ENCODE measurements at regions not wholly inside any gene's neighbourhood (a gene's known extent, or its start where the extent isn't known, plus 50 kb on each side); places are given as distances from the start of the nearest gene placed in this dataset.
"Not testable (repeated sequence)": the region's sequence is repeated elsewhere in the genome, so short reads cannot be mapped to it uniquely, and the experiment has no call there.

DNA sequence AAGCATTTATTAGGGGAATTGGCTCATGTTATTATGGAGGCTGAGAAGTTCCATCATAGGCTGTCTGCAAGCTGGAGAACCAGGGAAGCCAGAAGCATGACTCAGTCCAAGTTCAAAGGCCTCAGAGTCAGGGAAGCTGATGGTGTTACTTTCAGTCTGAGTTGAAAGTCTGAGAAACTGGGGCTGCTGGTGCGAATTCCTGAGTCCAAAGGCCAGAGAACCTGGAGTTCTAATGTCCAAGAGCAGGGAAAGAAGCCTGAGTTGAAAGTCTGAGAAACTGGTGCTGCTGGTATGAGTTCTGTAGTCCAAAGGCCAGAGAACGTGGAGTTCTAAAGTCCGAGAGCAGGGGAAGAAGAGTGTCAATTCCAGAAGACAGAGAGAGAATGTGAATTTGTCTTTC is 641.1 kb downstream of the ISL1 start:
- intact Hi-C loops (cut with micrococcal nuclease) (no loop called here), in situ Hi-C loops (cut with MboI; ENCODE audit: low sequenced_read_pairs) (no loop called here), dilution Hi-C loops (cut with HindIII; ENCODE audit: low sequenced_read_pairs, unreplicated experiment) (no loop called here)
- H2AFZ ChIP-seq (replicated peaks; ENCODE audit: low read length, poor library complexity), result no peak overlapping the region
- H3K79me1 ChIP-seq (ENCODE audit: low read depth in 1 of 2, low read length in 2 of 2), result no peaks in the 10 kb centered on the region
- H2AK5ac ChIP-seq (ENCODE audit: low read depth, low read length), result no peak overlapping the region
- no peak overlapping the region for H3K56ac ChIP-seq (ENCODE audit: extremely low read depth, insufficient read depth, low read length)
- H2BK15ac ChIP-seq (ENCODE audit: low read depth, low read length), result no peak overlapping the region
- BruUV-seq (replicated peaks), result no TSS peak
- WGBS, 2 experiments (ENCODE audit: extremely low coverage in 2 of 2, insufficient read length in 1 of 2), result 54% methylated on average over 3 of the region's 3 CpGs; no CpG with 5 or more reads in 1 of the 2 experiments
- no peak overlapping the region for H3K18ac ChIP-seq (ENCODE audit: low read depth, low read length)
- no peak overlapping the region for H3K9ac ChIP-seq (ENCODE audit: low read depth, low read length)
- H3K27ac ChIP-seq (ENCODE audit: insufficient read depth, low read length), result no peak overlapping the region
- no peak overlapping the region for H3K4ac ChIP-seq (ENCODE audit: low read depth, low read length)
- H3K9me1 ChIP-seq (ENCODE audit: insufficient read depth, low read length), result no peaks in the 10 kb centered on the region
- no peak overlapping the region for H3K14ac ChIP-seq (replicated peaks; ENCODE audit: low read depth, low read length)
- H3K4me3 ChIP-seq (ENCODE audit: insufficient read depth, low read depth, low read length), result no peak overlapping the region
- DNase-seq (no peak), ATAC-seq (ENCODE audit: low read depth) (no peak)
- no peak overlapping the region for H3K23ac ChIP-seq (ENCODE audit: low read depth, low read length)
- H4K20me1 ChIP-seq (ENCODE audit: insufficient read depth, low read length), result no peaks in the 10 kb centered on the region
- no peaks in the 10 kb centered on the region for H3K9me3 ChIP-seq (ENCODE audit: control insufficient read depth, insufficient read depth, low read length)
- H4K5ac ChIP-seq (ENCODE audit: low read depth, low read length), result no peak overlapping the region
- H3K4me2 ChIP-seq (ENCODE audit: low read depth, low read length), result no peak overlapping the region
- POLR2A ChIA-PET (ENCODE audit: unreplicated experiment), result no interaction called here
- no peaks in the 10 kb centered on the region for H3K36me3 ChIP-seq (ENCODE audit: control insufficient read depth, insufficient read depth, low read length)
- no peaks in the 10 kb centered on the region for H3K4me1 ChIP-seq (ENCODE audit: control insufficient read depth, insufficient read depth, low read length)
- TF ChIP-seq MAZ (IDR thresholded peaks at IDR 0.05; ENCODE audit: borderline replicate concordance, low read depth, low read length), result no peak
- TF ChIP-seq, protein P1, sequence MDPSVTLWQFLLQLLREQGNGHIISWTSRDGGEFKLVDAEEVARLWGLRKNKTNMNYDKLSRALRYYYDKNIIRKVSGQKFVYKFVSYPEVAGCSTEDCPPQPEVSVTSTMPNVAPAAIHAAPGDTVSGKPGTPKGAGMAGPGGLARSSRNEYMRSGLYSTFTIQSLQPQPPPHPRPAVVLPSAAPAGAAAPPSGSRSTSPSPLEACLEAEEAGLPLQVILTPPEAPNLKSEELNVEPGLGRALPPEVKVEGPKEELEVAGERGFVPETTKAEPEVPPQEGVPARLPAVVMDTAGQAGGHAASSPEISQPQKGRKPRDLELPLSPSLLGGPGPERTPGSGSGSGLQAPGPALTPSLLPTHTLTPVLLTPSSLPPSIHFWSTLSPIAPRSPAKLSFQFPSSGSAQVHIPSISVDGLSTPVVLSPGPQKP (IDR thresholded peaks at IDR 0.05; ENCODE audit: borderline replicate concordance, low read depth, low read length), result no peak
- no peak for TF ChIP-seq CHD1 (IDR thresholded peaks at IDR 0.05; ENCODE audit: low read depth, low read length)
- no peak for TF ChIP-seq NFE2L2 (IDR thresholded peaks at IDR 0.05; ENCODE audit: low read depth, low read length)
- no peak for TF ChIP-seq MAFK (IDR thresholded peaks at IDR 0.05; ENCODE audit: low read depth, low read length)
- no peak for TF ChIP-seq RAD21 (IDR thresholded peaks at IDR 0.05; ENCODE audit: low read length)
- no peak for TF ChIP-seq SMC3 (IDR thresholded peaks at IDR 0.05; ENCODE audit: low read depth, low read length)
- CTCF ChIA-PET, result no interaction called here
- no peak overlapping the region for H2BK20ac ChIP-seq (ENCODE audit: low read depth, low read length)
- H4K8ac ChIP-seq (ENCODE audit: low read depth in 2 of 2, low read length in 2 of 2), result no peak overlapping the region
- no peak overlapping the region for H2BK120ac ChIP-seq (ENCODE audit: low read depth, low read length)
- H3K27me3 ChIP-seq (ENCODE audit: control insufficient read depth, insufficient read depth, low read length), result no peaks in the 10 kb centered on the region
- no peak overlapping the region for H2AK9ac ChIP-seq (replicated peaks; ENCODE audit: low read depth, low read length, poor library complexity)
- no peak overlapping the region for H4K91ac ChIP-seq (ENCODE audit: insufficient read depth, low read depth, low read length)
- no peak overlapping the region for H2BK5ac ChIP-seq (ENCODE audit: low read depth, low read length, poor library complexity, severe bottlenecking)

DNA sequence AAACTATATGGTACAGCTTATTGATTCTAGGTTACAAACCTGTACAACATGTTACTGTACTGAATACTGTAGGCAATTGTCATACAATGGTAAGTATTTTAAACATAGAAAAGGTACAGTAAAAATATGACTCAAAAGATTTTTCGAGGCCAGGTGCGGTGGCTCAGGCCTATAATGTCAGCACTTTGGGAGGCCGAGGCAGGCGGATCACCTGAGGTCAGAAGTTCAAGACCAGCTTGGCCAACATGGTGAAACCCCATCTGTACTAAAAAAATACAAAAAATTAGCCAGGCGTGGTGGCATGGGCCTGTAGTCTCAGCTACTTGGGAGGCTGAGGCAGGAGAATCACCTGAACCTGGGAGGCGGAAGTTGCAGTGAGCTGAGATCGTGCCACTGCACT is 646.6 kb downstream of the ISL1 start:
- not testable (repeated sequence) for BruUV-seq (replicated peaks); ATAC-seq (ENCODE audit: low read depth)
- no CpG with 5 or more reads among the region's 7 CpGs for WGBS, 2 experiments (ENCODE audit: extremely low coverage in 2 of 2, insufficient read length in 1 of 2)

More for the DNA sequence above, 646.6 kb downstream of the ISL1 start:
- H3K56ac ChIP-seq (ENCODE audit: extremely low read depth, insufficient read depth, low read length); H3K36me3 ChIP-seq (ENCODE audit: control insufficient read depth, insufficient read depth, low read length); dilution Hi-C loops (cut with HindIII; ENCODE audit: low sequenced_read_pairs, unreplicated experiment); H2BK5ac ChIP-seq (ENCODE audit: low read depth, low read length, poor library complexity, severe bottlenecking); H3K14ac ChIP-seq (replicated peaks; ENCODE audit: low read depth, low read length); H3K4ac ChIP-seq (ENCODE audit: low read depth, low read length); H3K23ac ChIP-seq (ENCODE audit: low read depth, low read length); H2BK120ac ChIP-seq (ENCODE audit: low read depth, low read length); H3K9ac ChIP-seq (ENCODE audit: low read depth, low read length); H3K9me1 ChIP-seq (ENCODE audit: insufficient read depth, low read length); H3K27me3 ChIP-seq (ENCODE audit: control insufficient read depth, insufficient read depth, low read length); H3K4me2 ChIP-seq (ENCODE audit: low read depth, low read length); intact Hi-C loops (cut with micrococcal nuclease); H3K9me3 ChIP-seq (ENCODE audit: control insufficient read depth, insufficient read depth, low read length); H3K27ac ChIP-seq (ENCODE audit: insufficient read depth, low read length); H2BK15ac ChIP-seq (ENCODE audit: low read depth, low read length); H4K20me1 ChIP-seq (ENCODE audit: insufficient read depth, low read length); H4K5ac ChIP-seq (ENCODE audit: low read depth, low read length); H3K4me3 ChIP-seq (ENCODE audit: insufficient read depth, low read depth, low read length); H3K79me1 ChIP-seq (ENCODE audit: low read depth in 1 of 2, low read length in 2 of 2); H2BK20ac ChIP-seq (ENCODE audit: low read depth, low read length); H4K91ac ChIP-seq (ENCODE audit: insufficient read depth, low read depth, low read length); H3K4me1 ChIP-seq (ENCODE audit: control insufficient read depth, insufficient read depth, low read length); DNase-seq; H2AK9ac ChIP-seq (replicated peaks; ENCODE audit: low read depth, low read length, poor library complexity); POLR2A ChIA-PET (ENCODE audit: unreplicated experiment); H3K18ac ChIP-seq (ENCODE audit: low read depth, low read length); H2AFZ ChIP-seq (replicated peaks; ENCODE audit: low read length, poor library complexity); H4K8ac ChIP-seq (ENCODE audit: low read depth in 2 of 2, low read length in 2 of 2); H2AK5ac ChIP-seq (ENCODE audit: low read depth, low read length): not testable (repeated sequence)
- CTCF ChIA-PET, result interaction anchor here (0.6 kb wide), 1 partner anchor 21 kb away, joined by 3 read pairs; no protein-coding TSS in a partner anchor
- in situ Hi-C loops (cut with MboI; ENCODE audit: low sequenced_read_pairs), result loop anchor here (25.0 kb wide), 1 partner anchor 107 kb away; no protein-coding TSS in a partner anchor

All from IMR-90 (cell line).